NCI-H1694 treated with DMSO at 0.1 percent for 48 hours (cell line): ENCODE measurements at regions not wholly inside any gene's neighbourhood (a gene's known extent, or its start where the extent isn't known, plus 50 kb on each side); places are given as distances from the start of the nearest gene placed in this dataset.

ENCODE experiments used
- DNase-seq: peaks from one replicate; lab custom pipeline; 2025; lab: John Stamatoyannopoulos, UW

- peak; percentile 44 for DNase-seq
Measured at GRCh38 chr7:25360451-25360850, 132.2 kb upstream of the NPVF start.

DNA sequence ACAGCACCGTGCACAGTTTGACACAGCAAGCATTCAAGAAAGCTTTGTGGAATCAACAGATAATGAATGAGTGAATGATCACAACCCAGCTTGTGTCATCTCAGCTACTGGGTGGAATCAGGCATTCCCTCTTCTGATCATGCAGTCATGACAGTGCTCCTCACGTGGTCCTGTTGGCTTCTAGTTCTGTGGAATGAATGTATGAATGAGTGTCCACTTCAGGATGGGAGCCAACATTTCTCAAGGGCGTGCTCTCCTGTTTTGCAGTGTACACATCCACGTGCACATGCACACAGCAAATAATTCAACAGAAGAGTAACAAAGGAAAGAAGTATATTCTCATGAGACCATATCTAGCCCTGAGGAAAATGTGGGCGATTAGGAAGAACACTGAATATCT, 133.1 kb upstream of the NPVF start:
- no peak for DNase-seq

GRCh38 chr7:25361863-25362262, 133.6 kb upstream of the NPVF start:
- no peak for DNase-seq

GRCh38 chr7:25368599-25369201, 140.4 kb upstream of the NPVF start:
- no peak for DNase-seq

DNA sequence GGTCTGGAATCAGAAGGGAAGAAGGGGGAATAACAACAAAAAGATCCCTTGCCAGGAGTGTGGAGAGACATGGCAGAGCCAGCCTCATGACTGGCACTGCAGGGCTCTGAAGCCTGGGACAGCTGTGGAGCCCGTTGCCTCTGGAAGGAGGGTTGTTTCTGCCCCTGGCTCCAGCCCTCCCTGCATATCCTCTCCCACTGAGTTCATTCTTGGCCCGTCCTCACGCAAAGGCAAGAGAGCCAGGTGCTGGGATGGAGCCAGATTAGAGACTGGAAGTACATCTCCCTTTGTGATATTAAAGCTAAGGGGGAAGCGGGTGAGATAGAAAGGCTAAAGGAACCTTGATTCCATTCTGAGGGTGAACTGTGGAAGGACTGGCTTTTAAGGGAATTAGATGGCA, 141.5 kb upstream of the NPVF start:
- DNase-seq, result no peak

DNA sequence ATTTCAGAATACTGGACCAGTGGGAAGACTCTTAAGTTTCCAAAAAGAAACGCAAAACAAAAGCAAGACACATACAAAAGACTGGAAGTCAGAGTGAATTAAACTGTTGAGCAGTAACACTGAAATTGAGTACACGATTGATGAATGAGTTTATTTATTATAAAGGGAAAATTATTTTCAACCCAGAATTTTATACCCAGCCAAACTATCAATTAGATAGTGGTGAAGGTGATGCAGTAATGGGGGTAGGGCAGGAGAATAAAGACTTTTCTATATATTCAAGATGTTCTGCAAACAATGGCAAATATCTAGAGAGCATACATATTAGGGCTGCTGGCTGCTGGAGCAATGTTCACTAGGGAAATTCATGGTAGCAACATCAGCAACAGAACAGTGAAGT, 143.7 kb upstream of the NPVF start:
- no peak for DNase-seq

GRCh38 chr7:25375805-25376600, 147.7 kb upstream of the NPVF start:
- DNase-seq, result no peak

- DNase-seq, result no peak
Measured at GRCh38 chr7:25379351-25380300, 151.3 kb upstream of the NPVF start.

DNA sequence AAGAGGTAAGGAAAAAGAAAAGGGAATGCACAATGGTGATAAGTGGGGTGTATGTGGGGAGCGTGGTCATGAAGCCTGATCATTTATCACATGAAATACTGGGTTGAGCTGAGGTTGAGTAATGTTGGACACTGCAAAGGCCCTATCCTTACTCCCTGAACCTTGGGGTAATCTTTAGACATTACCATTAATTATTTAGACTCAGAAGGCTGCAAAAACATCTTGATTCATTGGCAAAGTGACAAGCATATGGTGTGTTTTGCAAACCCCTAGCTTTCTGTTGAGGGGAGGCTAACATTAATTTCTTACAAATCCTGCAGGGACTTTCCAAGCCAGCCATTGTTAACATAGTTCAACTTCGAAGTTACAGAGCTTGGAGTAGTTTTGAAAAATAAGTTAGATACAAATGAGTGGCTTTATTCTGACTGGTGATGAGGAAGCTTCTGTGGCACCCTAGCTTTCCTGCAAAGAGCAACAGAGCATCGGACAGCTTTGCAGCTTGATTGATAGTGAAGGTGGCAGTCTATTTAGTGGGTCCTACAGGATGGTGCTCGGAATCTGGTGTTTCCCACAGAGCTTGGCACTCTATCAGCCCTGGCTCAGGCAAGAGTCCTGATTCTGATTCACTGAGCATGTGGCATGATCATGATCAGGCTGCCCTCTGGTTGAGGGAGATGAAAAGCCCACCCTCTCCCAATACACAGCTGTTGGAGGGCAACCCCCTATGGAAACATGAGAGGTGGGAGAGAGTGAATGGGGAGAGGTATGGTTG, 153.7 kb upstream of the NPVF start:
- peak; percentile 40 for DNase-seq

GRCh38 chr7:25382869-25383268, 154.6 kb upstream of the NPVF start:
- no peak for DNase-seq

DNA sequence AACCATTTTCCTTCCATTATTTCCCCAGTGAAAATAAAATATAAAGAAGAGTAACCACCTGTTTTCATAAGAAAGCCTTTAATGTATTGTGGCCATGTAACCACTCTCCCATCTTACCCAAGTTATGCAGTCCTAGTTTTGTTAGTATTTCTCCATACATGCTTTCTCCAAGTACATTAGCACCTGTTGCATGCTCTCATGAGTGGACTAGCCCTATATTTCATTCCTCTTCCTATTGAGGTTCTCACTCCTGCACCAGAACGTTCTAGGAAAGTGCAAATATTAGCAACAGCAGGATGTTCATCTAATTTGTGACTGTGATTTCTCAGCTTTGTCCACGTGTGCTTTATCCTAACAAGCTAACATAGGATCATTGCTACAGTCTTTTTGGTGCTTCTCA, 155.1 kb upstream of the NPVF start:
- no peak for DNase-seq

DNA sequence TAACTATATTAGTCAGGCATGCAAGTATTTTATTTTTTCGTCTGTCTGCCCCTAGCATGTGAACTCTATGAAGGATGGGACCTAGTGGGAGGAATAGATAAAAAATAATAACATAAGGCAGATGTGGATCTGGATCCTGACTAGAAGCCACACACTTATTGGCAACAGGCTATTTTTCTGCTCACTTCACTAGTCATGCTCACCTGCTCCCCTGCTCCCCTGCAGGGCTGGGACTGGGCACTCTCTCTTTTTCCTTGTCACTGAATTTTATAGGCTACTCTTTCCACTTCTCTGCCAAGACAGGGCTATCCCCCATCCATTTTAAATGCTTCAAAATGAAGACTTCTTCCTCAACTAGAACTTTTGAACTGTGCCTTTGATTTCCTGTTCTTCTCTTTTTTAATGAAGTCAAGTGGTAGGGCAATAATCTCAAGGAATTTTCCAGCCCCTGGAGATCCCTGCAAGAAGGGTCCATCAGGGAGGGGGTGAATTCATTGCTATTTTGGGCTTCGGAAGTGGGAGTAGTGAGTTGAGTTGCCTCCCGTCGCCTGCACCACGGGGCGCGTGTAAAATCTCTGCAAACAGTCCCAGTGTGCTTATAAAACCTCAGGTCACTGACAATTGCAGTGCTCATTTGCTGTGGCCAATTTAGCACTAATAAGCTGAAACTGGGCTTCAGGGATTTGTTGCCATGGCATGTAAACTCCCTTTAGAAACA, 156.7 kb upstream of the NPVF start:
- DNase-seq, result peak; percentile 6

DNA sequence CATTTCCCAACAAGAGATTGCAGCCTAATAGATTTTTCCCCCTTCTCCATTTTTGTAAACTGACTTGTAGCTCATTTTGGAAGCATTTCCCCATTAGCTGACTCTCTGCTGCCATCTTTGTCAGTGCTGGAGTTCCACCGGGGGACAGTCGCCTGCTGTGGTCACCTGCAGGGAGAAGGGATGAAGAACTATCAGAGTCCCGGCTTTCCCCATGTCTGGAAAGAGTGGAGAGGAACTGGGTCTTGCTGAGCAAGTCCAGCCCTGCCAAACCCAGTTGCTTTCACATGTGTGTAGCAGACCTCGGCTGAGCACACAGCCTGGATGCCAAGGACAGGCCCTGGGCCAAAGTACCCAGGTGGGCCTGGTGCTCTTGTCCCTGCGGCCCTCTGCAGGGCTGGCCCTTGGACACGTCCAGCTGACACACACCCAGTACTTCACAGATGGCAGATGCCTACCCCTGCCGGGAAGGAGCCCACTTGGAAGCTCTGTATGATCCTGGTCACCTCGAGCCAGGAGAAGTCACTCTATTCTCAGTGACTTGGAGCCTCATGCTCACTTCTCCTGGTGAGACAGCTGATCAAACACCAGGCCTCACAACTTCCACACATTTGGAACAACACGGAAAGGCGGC, 157.3 kb upstream of the NPVF start:
- no peak for DNase-seq

DNA sequence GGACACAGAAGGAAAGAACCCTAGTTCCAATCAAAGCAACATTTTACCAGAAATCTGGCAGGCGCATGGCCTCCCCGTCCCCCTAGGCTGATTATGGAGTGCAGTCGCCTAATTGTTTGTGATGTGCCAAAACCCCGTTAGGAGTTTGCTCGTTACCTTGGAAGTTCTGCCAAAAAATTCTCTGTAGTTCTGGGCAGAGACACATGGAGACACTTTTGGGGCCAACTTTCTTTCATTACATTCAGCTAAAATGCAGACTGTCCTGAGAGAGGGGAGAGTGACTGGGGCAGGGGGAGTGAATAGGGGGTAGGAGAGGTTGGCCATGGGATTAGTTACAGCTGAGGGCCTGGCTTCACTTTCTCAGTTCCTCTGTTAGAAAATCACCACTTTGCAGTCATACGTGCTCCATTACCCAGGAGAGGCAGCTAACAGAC, 158.0 kb upstream of the NPVF start:
- DNase-seq, result peak; percentile 25

DNA sequence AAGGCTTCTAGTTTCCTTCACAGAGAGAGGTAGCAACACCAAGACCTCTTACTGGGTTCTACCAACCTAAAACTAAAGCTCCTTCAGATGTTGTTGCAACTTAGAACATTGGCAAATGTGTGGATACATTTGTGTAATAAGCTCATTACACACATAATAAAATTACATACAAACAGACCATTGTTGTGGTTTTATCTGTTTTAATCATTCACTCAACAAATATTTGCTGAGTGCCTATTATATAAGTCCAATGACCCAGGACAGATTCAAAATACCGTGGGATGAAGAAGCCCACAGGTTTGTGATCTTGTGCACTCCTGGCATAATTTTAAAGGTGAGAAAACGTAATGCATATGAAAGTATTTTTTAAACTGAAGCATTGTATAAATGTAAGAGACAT, 160.4 kb upstream of the NPVF start:
- no peak for DNase-seq

GRCh38 chr7:25389489-25390106, 161.3 kb upstream of the NPVF start:
- peak; percentile 80 for DNase-seq

GRCh38 chr7:25391295-25391861, 163.1 kb upstream of the NPVF start:
- DNase-seq, result peak; percentile 36

DNA sequence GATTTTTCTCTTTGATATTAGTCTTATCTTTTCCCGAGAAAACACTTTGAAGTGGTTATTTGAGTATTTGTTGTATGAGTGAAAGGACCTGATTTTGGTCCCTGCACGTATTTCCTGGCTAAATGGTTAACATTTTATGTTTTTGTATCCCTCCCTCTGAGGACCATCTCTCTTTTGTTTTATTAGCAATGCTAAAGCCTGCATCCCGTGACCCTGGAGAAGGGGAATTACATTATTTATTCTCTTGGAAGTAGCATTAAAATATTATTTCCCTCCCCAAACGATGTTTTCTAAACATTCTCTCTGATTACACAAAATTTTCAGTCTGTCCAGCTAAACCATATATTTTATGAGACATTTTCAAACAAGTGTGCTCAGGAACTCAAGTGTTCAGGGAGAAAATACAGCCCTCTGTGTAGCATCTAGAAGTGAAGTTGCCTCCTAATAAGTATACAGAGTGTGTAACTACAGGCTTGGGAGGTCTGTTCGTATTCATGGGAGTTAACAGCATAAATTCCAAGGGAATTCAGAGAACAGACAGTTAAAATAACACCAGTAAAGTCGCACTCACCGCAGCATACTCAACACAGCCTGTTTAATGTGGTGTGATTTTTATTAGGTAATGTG, 163.8 kb upstream of the NPVF start:
- DNase-seq, result no peak

GRCh38 chr7:25392588-25393338, 164.5 kb upstream of the NPVF start:
- DNase-seq, result no peak
